Activated CD4-positive, alpha-beta T cell treated with anti-CD3 and anti-CD28 coated beads, Interleukin-2, amount 10 ng/mL, durations not matched to agents 24 days and 14 days (primary cell): ENCODE measurements at regions not wholly inside any gene's neighbourhood (a gene's known extent, or its start where the extent isn't known, plus 50 kb on each side); places are given as distances from the start of the nearest gene placed in this dataset.
"Not testable (repeated sequence)": the region's sequence is repeated elsewhere in the genome, so short reads cannot be mapped to it uniquely, and the experiment has no call there.

Source experiments
- DNase-seq: peaks from one replicate; pipeline ENCODE4 v3.0.0; 2022
- H3K27ac Mint-ChIP-seq: one replicate; pipeline ENCODE4 v1.8.0; 2022; ENCODE audit warnings: mild to moderate bottlenecking, mixed read lengths
- H3K27me3 Mint-ChIP-seq: one replicate; pipeline ENCODE4 v1.8.0; 2022; ENCODE audit warnings: mixed read lengths
- H3K36me3 Mint-ChIP-seq: one replicate; pipeline ENCODE4 v1.8.0; 2022; ENCODE audit warnings: low read depth, mild to moderate bottlenecking, mixed read lengths
- H3K4me1 Mint-ChIP-seq: one replicate; pipeline ENCODE4 v1.8.0; 2021; ENCODE audit warnings: mixed read lengths
- H3K4me3 Mint-ChIP-seq: one replicate; pipeline ENCODE4 v1.8.0; 2022; ENCODE audit warnings: mild to moderate bottlenecking, moderate library complexity, mixed read lengths
- H3K9me3 Mint-ChIP-seq: one replicate; pipeline ENCODE4 v1.8.0; 2021; ENCODE audit warnings: mixed read lengths
- intact Hi-C: fragments of 100-400 bp; cut with micrococcal nuclease; formaldehyde crosslinking; loops from one replicate; pipeline ENCODE4 v1.15.1; 2023

GRCh38 chr3:11898611-11899325 is 52.1 kb upstream of the TAMM41 start:
- intact Hi-C loops, result no loop called here
- peaks cover 14% of the 10 kb centered on the region for H3K27me3 Mint-ChIP-seq
- H3K36me3 Mint-ChIP-seq, result no peaks in the 10 kb centered on the region
- no peak for DNase-seq
- no peaks in the 10 kb centered on the region for H3K4me1 Mint-ChIP-seq
- no peaks in the 10 kb centered on the region for H3K9me3 Mint-ChIP-seq
- no peak overlapping the region for H3K27ac Mint-ChIP-seq
- H3K4me3 Mint-ChIP-seq, result no peak overlapping the region

- H3K27me3 Mint-ChIP-seq, result peaks cover 12% of the 10 kb centered on the region
- intact Hi-C loops, H3K4me1 Mint-ChIP-seq, H3K4me3 Mint-ChIP-seq, H3K27ac Mint-ChIP-seq, H3K9me3 Mint-ChIP-seq, DNase-seq, H3K36me3 Mint-ChIP-seq: not testable (repeated sequence)
Measured at GRCh38 chr3:11899389-11899788, 52.7 kb upstream of the TAMM41 start.

GRCh38 chr3:11899826-11900225 is 53.1 kb upstream of the TAMM41 start:
- H3K27me3 Mint-ChIP-seq, result peaks cover 12% of the 10 kb centered on the region
- intact Hi-C loops, result no loop called here
- DNase-seq, result no peak
- H3K27ac Mint-ChIP-seq, result no peak overlapping the region
- no peaks in the 10 kb centered on the region for H3K4me1 Mint-ChIP-seq
- no peak overlapping the region for H3K4me3 Mint-ChIP-seq
- no peaks in the 10 kb centered on the region for H3K36me3 Mint-ChIP-seq
- H3K9me3 Mint-ChIP-seq, result no peaks in the 10 kb centered on the region

DNA sequence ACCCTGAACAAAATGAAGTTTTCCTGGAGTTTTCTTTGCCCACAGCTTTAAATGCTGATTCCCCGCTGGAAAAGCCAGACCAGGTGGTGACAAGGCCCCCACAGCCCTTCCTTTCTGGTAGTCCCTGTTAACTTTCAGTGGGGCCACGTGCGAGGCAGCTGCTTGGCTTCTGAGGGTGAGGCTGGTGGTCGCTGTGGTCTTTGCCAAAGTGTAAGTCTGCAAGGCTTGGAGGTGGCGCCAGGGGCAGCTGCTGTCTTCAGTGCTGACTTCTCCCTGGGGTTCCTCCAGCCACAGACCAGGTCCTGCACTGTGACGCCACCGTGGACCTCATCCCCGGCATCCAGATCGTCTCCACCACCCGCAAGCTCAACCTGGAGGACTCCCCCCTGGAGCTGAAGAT is 54.1 kb upstream of the TAMM41 start:
- intact Hi-C loops, result no loop called here
- Mint-ChIP-seq H3K4me1 (no peaks in the 10 kb centered on the region), H3K36me3 (no peaks in the 10 kb centered on the region), H3K27ac (no peak overlapping the region), H3K9me3 (no peaks in the 10 kb centered on the region), H3K27me3 (peaks cover 7% of the 10 kb centered on the region), H3K4me3 (no peak overlapping the region)
- DNase-seq, result no peak

DNA sequence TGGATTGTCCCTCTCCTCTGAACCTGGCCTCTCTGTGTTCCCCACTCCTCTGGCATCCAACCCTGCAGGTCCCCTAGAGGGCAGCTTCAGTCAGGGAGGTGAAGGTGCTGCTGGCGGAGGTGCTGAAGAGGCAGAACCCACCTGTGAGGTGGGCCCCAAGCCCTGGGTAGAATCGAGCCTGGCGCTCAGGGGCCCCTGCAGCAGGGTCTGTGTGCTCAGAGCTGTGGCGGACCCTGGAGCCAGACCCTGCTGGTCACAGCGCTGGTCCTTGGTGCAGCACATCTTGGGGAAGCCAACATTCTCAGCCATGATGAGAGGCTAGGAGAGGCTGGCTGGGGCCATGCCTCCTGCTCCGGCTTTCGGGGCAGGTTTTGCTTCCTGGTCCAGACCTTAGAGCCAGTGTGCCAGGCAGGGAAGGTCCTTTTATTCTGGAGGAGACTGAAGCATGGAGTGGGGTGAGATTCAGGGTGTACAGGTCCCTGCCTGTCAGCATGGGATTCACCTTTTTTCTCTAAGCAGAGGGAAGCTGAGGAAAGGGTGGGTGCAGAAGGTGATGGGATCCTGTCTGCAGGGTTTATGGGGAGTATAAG is 54.7 kb upstream of the TAMM41 start:
- Mint-ChIP-seq H3K36me3 (no peaks in the 10 kb centered on the region), H3K27ac (no peak overlapping the region), H3K4me1 (no peaks in the 10 kb centered on the region), H3K27me3 (peaks cover 7% of the 10 kb centered on the region), H3K4me3 (no peak overlapping the region), H3K9me3 (no peaks in the 10 kb centered on the region)
- intact Hi-C loops, result no loop called here
- no peak for DNase-seq

DNA sequence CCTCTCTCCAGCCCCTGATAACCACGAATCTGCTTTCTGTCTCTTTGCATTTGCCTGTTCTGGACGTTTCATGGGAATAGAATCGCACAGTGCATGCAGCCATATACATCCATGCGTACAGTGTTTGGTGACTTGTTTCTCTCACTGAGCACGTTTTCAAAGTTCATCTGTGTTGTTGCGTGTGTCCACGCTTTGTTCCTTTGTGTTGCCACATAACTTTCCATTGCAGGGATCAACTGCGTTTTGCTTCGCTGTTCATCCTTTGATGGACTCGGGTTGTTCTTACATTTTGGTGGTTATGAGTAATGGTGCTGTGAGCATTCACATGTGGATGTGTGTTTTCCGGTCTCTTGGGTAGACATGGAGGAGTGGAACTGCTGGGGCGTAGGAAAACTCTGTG is 56.4 kb upstream of the TAMM41 start:
- Mint-ChIP-seq H3K9me3 (no peaks in the 10 kb centered on the region), H3K27me3 (no peaks in the 10 kb centered on the region), H3K36me3 (no peaks in the 10 kb centered on the region), H3K4me3 (no peak overlapping the region), H3K27ac (no peak overlapping the region), H3K4me1 (no peaks in the 10 kb centered on the region)
- no peak for DNase-seq
- intact Hi-C loops, result no loop called here

- DNase-seq, result no peak
- no peaks in the 10 kb centered on the region for H3K27me3 Mint-ChIP-seq
- H3K4me1 Mint-ChIP-seq, result no peaks in the 10 kb centered on the region
- H3K9me3 Mint-ChIP-seq, result no peaks in the 10 kb centered on the region
- intact Hi-C loops, result no loop called here
- no peak overlapping the region for H3K27ac Mint-ChIP-seq
- H3K4me3 Mint-ChIP-seq, result no peak overlapping the region
- H3K36me3 Mint-ChIP-seq, result no peaks in the 10 kb centered on the region
Measured at GRCh38 chr3:11903447-11903846, 56.8 kb upstream of the TAMM41 start.

DNA sequence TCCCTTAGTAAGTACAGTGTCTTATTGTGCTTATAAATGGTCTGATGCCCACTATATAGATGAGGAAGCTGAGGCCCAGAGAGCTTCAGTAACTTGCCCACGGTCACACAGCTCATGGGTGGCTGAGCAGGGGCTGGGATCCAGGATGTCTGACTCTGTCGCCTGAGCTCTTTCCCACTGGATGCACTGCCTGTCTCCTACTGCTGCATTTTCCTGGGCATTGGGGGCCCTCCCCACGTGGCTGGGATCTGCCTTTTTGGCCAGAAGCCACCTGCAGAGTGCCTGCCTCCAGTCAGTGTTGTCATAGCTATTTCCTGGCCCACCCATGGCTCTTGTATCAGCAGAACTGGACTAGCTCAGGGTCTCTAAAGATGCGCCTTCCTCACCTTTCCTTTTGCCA is 57.5 kb upstream of the TAMM41 start:
- H3K27me3 Mint-ChIP-seq, result no peaks in the 10 kb centered on the region
- no peak overlapping the region for H3K4me3 Mint-ChIP-seq
- DNase-seq, result no peak
- intact Hi-C loops, result no loop called here
- no peaks in the 10 kb centered on the region for H3K36me3 Mint-ChIP-seq
- H3K9me3 Mint-ChIP-seq, result no peaks in the 10 kb centered on the region
- H3K4me1 Mint-ChIP-seq, result no peaks in the 10 kb centered on the region
- no peak overlapping the region for H3K27ac Mint-ChIP-seq

DNA sequence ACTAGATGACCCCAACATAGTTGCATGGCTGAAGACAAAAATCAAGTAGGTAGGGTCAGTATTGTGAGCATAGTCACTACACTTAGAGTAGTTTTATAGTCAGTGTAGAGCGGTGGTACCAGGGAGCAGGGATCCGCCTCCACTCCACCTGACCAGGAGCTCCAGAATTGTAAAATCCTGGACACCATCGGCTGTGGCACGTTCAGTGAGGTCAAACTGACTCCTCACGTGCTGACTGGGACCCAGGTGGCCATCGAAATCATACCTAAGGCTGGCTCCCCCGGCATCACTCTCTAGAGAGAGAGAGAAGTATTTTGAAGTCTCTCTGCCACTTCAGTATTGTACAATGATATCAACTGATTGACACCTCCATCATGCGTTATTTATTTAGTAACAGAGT is 59.7 kb upstream of the TAMM41 start:
- DNase-seq, result no peak
- no peak overlapping the region for H3K4me3 Mint-ChIP-seq
- H3K9me3 Mint-ChIP-seq, result no peaks in the 10 kb centered on the region
- H3K4me1 Mint-ChIP-seq, result no peaks in the 10 kb centered on the region
- no peaks in the 10 kb centered on the region for H3K36me3 Mint-ChIP-seq
- H3K27ac Mint-ChIP-seq, result no peak overlapping the region
- H3K27me3 Mint-ChIP-seq, result no peaks in the 10 kb centered on the region
- intact Hi-C loops, result no loop called here

- H3K9me3 Mint-ChIP-seq, result no peaks in the 10 kb centered on the region
- DNase-seq, result no peak
- H3K27me3 Mint-ChIP-seq, result no peaks in the 10 kb centered on the region
- no peak overlapping the region for H3K4me3 Mint-ChIP-seq
- intact Hi-C loops, result no loop called here
- H3K4me1 Mint-ChIP-seq, result no peaks in the 10 kb centered on the region
- no peak overlapping the region for H3K27ac Mint-ChIP-seq
- H3K36me3 Mint-ChIP-seq, result no peaks in the 10 kb centered on the region
Measured at GRCh38 chr3:11907667-11908660, 61.3 kb upstream of the TAMM41 start.

- H3K27ac Mint-ChIP-seq, result no peak overlapping the region
- H3K36me3 Mint-ChIP-seq, result no peaks in the 10 kb centered on the region
- H3K4me1 Mint-ChIP-seq, result no peaks in the 10 kb centered on the region
- H3K27me3 Mint-ChIP-seq, result no peaks in the 10 kb centered on the region
- H3K9me3 Mint-ChIP-seq, result no peaks in the 10 kb centered on the region
- no peak for DNase-seq
- no peak overlapping the region for H3K4me3 Mint-ChIP-seq
- intact Hi-C loops, result no loop called here
Measured at GRCh38 chr3:11908981-11909698, 62.5 kb upstream of the TAMM41 start.

DNA sequence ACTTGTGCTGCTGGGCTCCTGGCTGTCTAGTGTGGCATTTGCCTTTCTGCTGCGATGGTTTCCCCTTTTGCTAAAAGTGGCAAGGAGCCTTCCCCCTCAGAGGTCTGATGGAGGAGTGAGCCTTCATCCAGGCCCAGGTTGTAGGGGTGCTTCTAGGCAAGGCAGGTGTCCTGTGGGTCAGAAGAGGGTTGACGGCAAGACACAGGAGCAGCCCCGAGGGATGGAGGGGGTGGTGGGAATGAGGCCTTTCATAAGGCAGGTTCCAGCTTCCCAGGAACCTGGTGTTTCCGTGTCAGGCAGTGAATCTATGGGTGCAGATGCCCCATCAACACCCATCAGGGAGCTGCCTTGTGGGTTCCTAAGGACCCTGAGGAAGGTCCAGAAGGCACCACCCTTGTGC is 63.0 kb upstream of the TAMM41 start:
- Mint-ChIP-seq H3K27me3 (no peaks in the 10 kb centered on the region), H3K4me3 (no peak overlapping the region), H3K4me1 (no peaks in the 10 kb centered on the region), H3K27ac (no peak overlapping the region), H3K36me3 (no peaks in the 10 kb centered on the region), H3K9me3 (no peaks in the 10 kb centered on the region)
- DNase-seq, result no peak
- intact Hi-C loops, result no loop called here

DNA sequence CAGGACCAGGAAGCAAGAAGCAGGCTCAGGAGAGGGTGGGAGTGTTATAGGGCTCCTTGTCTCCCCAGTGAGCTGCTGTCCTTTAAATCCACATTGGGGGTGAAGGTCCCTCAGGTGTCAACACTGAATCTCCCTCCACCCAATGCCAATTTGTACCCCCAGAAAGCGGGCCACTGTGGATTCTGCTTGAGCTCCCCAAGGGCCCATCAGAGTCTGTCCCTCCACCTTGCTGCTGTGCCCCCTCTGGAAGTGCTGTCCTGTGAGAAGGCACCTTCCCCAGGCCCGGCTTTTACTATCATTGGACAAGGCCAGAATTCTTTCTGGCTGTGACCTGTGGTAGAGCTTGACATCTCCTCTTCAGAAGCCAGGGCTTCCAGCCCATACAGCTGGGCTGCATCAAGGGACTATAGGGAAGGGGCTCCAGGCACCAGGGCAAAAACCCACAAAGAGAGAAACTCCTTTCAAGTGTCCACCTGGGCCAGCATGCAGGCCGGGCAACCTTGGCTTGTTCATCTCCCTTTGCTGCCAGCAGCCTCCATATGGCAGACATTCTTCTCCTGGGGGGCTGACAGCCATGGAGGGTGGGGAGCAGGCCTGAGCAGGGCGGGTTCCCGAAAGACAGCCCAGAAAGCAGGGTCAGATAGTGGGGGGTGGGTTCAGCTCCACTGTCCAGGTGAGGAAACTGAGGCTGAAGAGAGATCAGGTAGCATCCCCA is 63.7 kb upstream of the TAMM41 start:
- DNase-seq, H3K4me3 Mint-ChIP-seq, H3K4me1 Mint-ChIP-seq, intact Hi-C loops, H3K27ac Mint-ChIP-seq, H3K36me3 Mint-ChIP-seq, H3K27me3 Mint-ChIP-seq, H3K9me3 Mint-ChIP-seq: not testable (repeated sequence)
